GM19395 (cell line): ENCODE measurements at regions not wholly inside any gene's neighbourhood (a gene's known extent, or its start where the extent isn't known, plus 50 kb on each side); places are given as distances from the start of the nearest gene placed in this dataset.
"Not testable (repeated sequence)": the region's sequence is repeated elsewhere in the genome, so short reads cannot be mapped to it uniquely, and the experiment has no call there.

Experiments used
- ATAC-seq: cut with Tn5 transposase; IDR thresholded peaks from one replicate; pipeline ENCODE4 v1.9.1; 2021; ENCODE audit warnings: mild to moderate bottlenecking, moderate library complexity; ENCODE audit not compliant: unreplicated experiment

- no peak for ATAC-seq
Observed at GRCh38 chr10:55766212-55766611, 594.8 kb downstream of the ZWINT start.

- ATAC-seq = no peak
Observed at GRCh38 chr10:55750458-55750857, 610.6 kb downstream of the ZWINT start.

- no peak for ATAC-seq
Observed at GRCh38 chr10:55747244-55747643, 613.8 kb downstream of the ZWINT start.

- no peak for ATAC-seq
Observed at GRCh38 chr10:55746002-55746401, 615.1 kb downstream of the ZWINT start.

- ATAC-seq = no peak
Observed at GRCh38 chr10:55742487-55742886, 618.6 kb downstream of the ZWINT start.

GRCh38 chr10:55740767-55741166 lies 620.3 kb downstream of the ZWINT start:
- ATAC-seq = not testable (repeated sequence)

- ATAC-seq = no peak
Observed at GRCh38 chr10:55740110-55740509, 620.9 kb downstream of the ZWINT start.

- no peak for ATAC-seq
Observed at GRCh38 chr10:55734112-55734511, 626.9 kb downstream of the ZWINT start.

GRCh38 chr10:55704950-55705349 lies 656.1 kb downstream of the ZWINT start:
- no peak for ATAC-seq

GRCh38 chr10:55668326-55668922 lies 692.6 kb downstream of the ZWINT start:
- ATAC-seq = no peak

- ATAC-seq = no peak
Observed at GRCh38 chr10:55653531-55653930, 707.5 kb downstream of the ZWINT start.

GRCh38 chr10:55641601-55642000 lies 719.5 kb downstream of the ZWINT start:
- ATAC-seq = no peak

- peak; percentile 88 for ATAC-seq
Observed at GRCh38 chr10:55631071-55631654, 729.9 kb downstream of the ZWINT start.

GRCh38 chr10:55630491-55631056 lies 730.5 kb downstream of the ZWINT start:
- no peak for ATAC-seq

- no peak for ATAC-seq
Observed at GRCh38 chr10:55629793-55630490, 731.1 kb downstream of the ZWINT start.

- ATAC-seq = no peak
Observed at GRCh38 chr10:55628260-55628701, 732.8 kb downstream of the ZWINT start.

GRCh38 chr10:55627501-55628051 lies 733.5 kb downstream of the ZWINT start:
- ATAC-seq = no peak

GRCh38 chr10:55601690-55602478 lies 759.2 kb downstream of the ZWINT start:
- ATAC-seq = not testable (repeated sequence)

- no peak for ATAC-seq
Observed at GRCh38 chr10:55551603-55552002, 750.6 kb upstream of the PCDH15 start.

- ATAC-seq = no peak
Observed at GRCh38 chr10:55550236-55550635, 749.2 kb upstream of the PCDH15 start.

- not testable (repeated sequence) for ATAC-seq
Observed at GRCh38 chr10:55537497-55537896, 736.5 kb upstream of the PCDH15 start.
